Head of caudate nucleus (tissue), 42 donors: ENCODE measurements at regions not wholly inside any gene's neighbourhood (a gene's known extent, or its start where the extent isn't known, plus 50 kb on each side); places are given as distances from the start of the nearest gene placed in this dataset.

Experiments
- DNase-seq, 42 donors: peaks; one replicate each; pipeline versions ENCODE4 v3.0.0 to v3.0.0-alpha.2; 2020 to 2021; ENCODE audit warnings: mixed read lengths in 7 of 42
- intact Hi-C: fragments of 100-400 bp; cut with DNase I; formaldehyde crosslinking; loops from one replicate; pipeline ENCODE4 v1.15.0; 2022

GRCh38 chr5:11981986-11982385 lies 77.7 kb upstream of the CTNND2 start:
- DNase-seq = no peak
- intact Hi-C loops = no loop called here

DNA sequence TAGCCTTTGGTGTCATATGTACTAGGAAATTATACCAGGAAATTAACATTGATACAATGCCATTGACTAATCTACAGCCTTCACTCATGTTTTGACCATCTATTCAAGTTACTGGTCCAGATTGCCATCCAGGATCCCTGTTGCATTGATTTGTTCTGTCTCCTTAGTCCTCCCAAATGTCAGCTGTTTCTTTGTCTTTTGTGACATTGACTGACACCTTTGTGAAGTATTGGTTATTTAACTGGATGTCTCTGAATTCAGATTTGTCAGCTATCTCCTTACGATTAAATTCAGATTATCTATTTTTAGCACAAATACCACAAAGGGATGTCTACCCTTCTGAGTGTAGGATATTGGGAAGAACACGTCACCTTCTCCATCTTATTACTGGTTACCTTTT lies 73.7 kb upstream of the CTNND2 start:
- intact Hi-C loops = no loop called here
- no peak for DNase-seq

GRCh38 chr5:11973469-11973868 lies 69.2 kb upstream of the CTNND2 start:
- intact Hi-C loops = no loop called here
- DNase-seq = no peak

- no peak for DNase-seq
- intact Hi-C loops = no loop called here
Measured at GRCh38 chr5:11963227-11963626, 59.0 kb upstream of the CTNND2 start.

DNA sequence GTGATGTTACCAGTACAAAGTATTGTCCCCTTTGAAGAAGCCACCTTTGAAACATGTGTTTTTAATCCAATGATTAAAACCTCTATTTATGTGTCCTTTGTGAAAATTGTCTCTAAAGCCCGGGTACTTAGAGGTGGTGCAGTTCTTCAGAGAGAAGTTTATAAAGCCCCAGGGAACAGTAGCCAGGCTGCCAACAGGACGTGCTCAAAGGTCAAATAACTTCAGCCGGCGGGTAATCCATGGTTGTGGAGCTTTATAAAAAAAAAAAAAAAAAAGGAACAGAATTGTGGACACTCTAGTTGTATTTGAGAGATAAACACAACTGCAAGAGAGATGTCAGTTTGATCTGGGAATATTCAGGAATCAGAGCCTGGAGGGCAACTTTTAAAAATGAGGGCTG lies 57.9 kb upstream of the CTNND2 start:
- intact Hi-C loops = no loop called here
- no peak for DNase-seq

- no peak for DNase-seq
- intact Hi-C loops = no loop called here
Measured at GRCh38 chr5:11958321-11958720, 54.1 kb upstream of the CTNND2 start.

GRCh38 chr5:11955331-11955730 lies 51.1 kb upstream of the CTNND2 start:
- intact Hi-C loops = no loop called here
- DNase-seq = no peak
